NCI-H2029 treated with DMSO at 0.1 percent for 48 hours (cell line): ENCODE measurements at regions not wholly inside any gene's neighbourhood (a gene's known extent, or its start where the extent isn't known, plus 50 kb on each side); places are given as distances from the start of the nearest gene placed in this dataset.
"Not testable (repeated sequence)": the region's sequence is repeated elsewhere in the genome, so short reads cannot be mapped to it uniquely, and the experiment has no call there.

Experiments used
- DNase-seq: peaks from one replicate; lab custom pipeline; 2025; lab: John Stamatoyannopoulos, UW

DNA sequence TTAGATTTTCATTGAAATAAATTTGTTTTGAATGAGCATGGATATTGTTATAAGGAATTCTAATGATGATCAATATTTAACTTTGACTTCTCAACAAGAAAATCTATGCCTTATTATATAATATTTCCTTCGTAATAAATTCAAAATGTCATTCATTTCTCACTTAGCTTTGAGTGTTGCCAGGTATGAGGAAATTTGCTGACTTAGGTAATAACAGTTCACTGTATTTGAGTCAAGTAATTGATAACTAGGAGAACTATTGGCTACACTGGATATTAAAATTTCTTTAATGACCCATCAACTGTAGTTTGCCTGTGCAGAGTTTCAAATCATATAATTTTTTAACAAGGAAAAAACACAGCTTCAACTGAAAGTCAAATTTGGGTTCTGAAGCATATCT lies 746.6 kb downstream of the SLITRK5 start:
- no peak for DNase-seq

GRCh38 chr13:88424463-88424862 lies 753.3 kb downstream of the SLITRK5 start:
- no peak for DNase-seq

DNA sequence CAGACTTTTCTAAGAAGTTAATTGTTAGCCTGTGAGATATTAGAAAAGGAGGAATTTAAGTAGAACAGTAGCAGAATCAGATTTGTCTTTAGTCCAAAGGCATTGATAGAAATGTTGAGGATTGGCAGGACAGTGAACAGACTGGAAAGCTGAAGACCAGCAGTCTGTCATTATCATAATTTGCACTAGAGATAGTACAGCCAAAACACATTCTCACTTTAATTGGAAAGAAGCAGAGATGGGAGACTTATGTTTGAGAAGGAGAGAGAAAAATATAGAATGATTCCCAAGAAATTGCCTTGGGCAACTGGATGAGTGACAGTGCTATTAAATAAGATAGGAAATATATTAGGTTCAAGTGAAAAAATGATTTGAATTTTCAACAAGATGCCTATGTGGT lies 755.5 kb downstream of the SLITRK5 start:
- no peak for DNase-seq

GRCh38 chr13:88429862-88430261 lies 758.7 kb downstream of the SLITRK5 start:
- no peak for DNase-seq

- no peak for DNase-seq
Measured at GRCh38 chr13:88434953-88435352, 763.8 kb downstream of the SLITRK5 start.

- DNase-seq: no peak
Measured at GRCh38 chr13:88436974-88437373, 765.8 kb downstream of the SLITRK5 start.

- DNase-seq: no peak
Measured at GRCh38 chr13:88450515-88450914, 779.3 kb downstream of the SLITRK5 start.

- no peak for DNase-seq
Measured at GRCh38 chr13:88456151-88456550, 785.0 kb downstream of the SLITRK5 start.

DNA sequence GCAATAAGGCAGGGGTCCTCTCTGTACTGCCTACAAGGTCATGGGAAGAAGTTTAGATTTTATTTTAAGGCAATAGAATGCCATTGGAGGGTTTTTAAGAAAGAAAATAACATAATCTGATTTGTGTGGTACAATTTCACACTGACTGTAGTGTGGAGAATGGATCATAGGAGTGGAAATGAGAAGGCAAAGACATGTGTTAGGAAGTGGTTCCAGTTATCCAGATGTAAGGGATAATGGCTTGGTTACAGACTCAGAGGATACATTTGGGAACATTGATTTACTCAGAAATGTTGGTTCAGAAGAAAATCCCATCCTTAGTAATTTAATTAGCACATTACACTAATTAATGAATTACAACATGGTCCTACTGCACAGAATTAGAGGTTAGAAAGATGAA lies 788.2 kb downstream of the SLITRK5 start:
- no peak for DNase-seq

GRCh38 chr13:88461272-88462009 lies 790.3 kb downstream of the SLITRK5 start:
- DNase-seq: no peak

GRCh38 chr13:88464851-88465250 lies 793.7 kb downstream of the SLITRK5 start:
- DNase-seq: no peak

DNA sequence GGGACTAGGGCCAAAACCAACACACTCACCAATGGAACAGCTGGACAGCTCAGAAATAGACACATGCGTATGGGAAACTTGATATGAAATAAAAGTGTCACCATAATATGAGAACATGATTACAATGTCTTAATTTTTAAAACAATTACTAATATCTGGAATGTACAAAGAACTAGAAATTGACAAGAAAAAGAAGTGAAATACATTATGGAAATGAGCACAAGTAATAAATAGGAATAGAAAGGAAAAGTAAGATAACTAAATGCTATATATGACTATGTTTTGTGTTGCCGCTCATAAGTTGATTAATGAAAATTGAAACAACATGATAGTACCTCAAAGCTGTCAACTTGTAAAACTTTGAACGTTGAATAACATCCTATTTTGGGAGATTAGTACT lies 801.1 kb downstream of the SLITRK5 start:
- DNase-seq: no peak

DNA sequence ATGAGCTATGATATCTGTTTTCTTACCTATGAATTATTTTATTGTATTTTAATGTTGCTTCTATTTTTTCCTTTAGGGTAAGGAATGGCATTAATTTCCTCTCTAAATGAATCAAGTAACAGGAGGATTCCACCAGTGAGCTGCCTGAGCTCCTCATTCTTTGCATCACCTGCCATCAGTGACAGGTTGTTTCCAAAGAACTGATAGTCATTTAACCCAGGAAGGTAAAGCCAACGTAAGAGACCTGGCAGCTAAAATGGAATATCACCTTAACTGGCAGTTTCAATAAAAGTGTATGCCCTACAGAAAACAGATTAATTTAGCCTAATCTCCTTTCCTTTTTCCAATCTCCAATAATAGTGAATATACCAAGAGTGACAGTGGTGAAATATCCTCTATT lies 812.0 kb downstream of the SLITRK5 start:
- no peak for DNase-seq

GRCh38 chr13:88507909-88508308 lies 836.7 kb downstream of the SLITRK5 start:
- no peak for DNase-seq

GRCh38 chr13:88512993-88513392 lies 841.8 kb downstream of the SLITRK5 start:
- DNase-seq: not testable (repeated sequence)

DNA sequence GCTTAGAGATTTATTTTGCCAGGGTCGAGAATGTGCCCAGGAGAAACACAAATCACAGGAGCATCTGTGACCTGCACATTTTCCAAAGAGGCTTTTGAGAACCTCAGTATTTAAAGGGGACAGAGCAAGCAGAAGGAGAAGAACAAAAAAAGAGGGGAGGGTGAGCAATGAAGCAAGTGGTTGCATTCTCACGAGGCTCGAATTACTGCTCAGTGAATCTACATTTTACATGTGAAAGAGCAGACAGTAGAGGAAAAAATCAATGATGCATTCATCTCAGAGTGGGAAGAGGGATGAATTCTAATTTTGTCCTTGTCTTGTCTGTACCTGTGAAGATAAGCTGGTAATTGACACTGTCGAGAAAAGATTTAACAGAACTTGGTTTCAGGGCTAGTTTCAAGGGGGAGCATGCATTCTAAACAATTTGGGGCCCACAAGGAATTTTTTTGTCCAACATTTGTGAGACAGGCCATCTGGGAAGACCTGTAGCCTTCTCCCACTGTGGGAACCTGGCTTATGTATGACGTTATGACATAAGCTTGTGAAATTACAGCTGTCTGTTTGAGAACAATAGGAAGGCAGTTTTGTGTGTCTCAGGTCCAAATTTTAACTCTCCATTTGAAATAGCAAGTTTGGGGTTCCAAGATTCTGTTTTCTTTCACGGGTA lies 855.1 kb downstream of the SLITRK5 start:
- DNase-seq: no peak

DNA sequence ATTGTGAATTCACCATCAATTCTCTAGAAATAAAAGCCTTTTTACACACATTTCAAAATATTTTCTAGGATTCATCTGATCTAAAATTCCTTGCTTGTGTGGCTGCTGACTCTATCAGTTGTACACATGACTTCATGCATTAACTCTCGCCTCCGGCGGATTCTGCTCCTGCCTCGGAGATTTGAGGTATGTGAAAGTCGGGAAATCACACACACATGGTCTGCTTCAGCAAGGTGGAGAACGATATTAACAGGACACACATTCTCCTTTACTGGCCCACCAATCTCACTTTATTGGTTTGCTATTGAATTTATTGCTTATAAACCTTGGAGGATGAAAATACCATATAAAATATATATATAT lies 855.7 kb downstream of the SLITRK5 start:
- no peak for DNase-seq

GRCh38 chr13:88541994-88542393 lies 870.8 kb downstream of the SLITRK5 start:
- DNase-seq: no peak

DNA sequence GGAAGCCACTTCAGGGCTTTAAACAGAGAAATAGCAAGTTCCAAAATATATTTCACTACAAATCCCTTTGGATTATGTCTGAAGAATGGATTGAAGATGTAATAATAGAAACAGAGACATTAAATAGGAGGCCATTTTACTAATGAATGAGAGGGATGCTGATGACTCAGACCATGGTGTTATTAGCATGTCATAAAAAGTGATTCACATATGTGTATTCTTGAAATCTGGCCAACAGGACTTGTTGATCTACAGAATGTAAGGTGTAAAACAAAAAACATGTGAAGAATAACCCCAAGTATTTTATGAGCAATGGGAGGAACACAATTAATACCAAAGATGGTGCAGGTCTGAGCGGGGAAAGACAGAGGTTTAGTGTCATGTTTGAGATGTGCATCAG lies 873.7 kb downstream of the SLITRK5 start:
- DNase-seq: no peak

- DNase-seq: no peak
Measured at GRCh38 chr13:88552966-88553365, 881.8 kb downstream of the SLITRK5 start.

- DNase-seq: no peak
Measured at GRCh38 chr13:88565566-88565965, 894.4 kb downstream of the SLITRK5 start.

GRCh38 chr13:88585861-88586260 lies 914.7 kb downstream of the SLITRK5 start:
- no peak for DNase-seq

DNA sequence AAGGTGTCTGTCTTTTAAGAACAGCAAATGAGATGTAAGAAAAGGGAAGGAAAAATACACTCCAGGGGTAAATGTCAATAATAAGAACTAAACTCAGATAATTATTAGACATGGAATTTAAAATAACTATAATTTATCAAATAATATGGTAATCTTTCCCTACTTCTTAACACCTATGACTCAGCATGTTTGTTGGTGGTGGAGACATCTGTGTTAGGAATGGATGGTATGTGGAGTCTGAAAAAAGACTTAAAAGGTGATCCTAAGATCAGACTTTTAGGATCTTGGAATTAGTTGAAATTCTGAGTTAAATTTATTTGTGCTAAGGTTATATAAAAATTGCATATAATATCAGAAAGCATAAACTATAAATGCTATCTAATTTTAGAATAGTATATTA lies 915.1 kb downstream of the SLITRK5 start:
- DNase-seq: no peak

GRCh38 chr13:88590574-88590973 lies 919.4 kb downstream of the SLITRK5 start:
- DNase-seq: no peak
